Sigmoid colon (tissue), 6 donors: ENCODE measurements at regions not wholly inside any gene's neighbourhood (a gene's known extent, or its start where the extent isn't known, plus 50 kb on each side); places are given as distances from the start of the nearest gene placed in this dataset.

ENCODE experiments used
- DNase-seq: peaks from one replicate; pipeline ENCODE4 v3.0.0-alpha.2; 2019
- H3K27ac ChIP-seq, 4 donors: fragments of 200-600 bp; sonication (generic); one replicate each; pipeline ENCODE4 v1.5.1; 2016 to 2019; ENCODE audit warnings: mild to moderate bottlenecking in 1 of 4
- H3K27me3 ChIP-seq, 3 donors: fragments of 200-600 bp; sonication (generic); one replicate each; pipeline ENCODE4 v1.5.1; 2019; ENCODE audit warnings: mild to moderate bottlenecking in 1 of 3
- H3K36me3 ChIP-seq, 4 donors: fragments of 200-600 bp; sonication (generic); one replicate each; pipeline ENCODE4 v1.5.1; 2016 to 2019
- H3K4me1 ChIP-seq, 4 donors: fragments of 200-600 bp; sonication (generic); one replicate each; pipeline ENCODE4 v1.5.1; 2017 to 2019
- H3K4me3 ChIP-seq, 4 donors: fragments of 200-600 bp; sonication (generic); one replicate each; pipeline ENCODE4 v1.5.1; 2017 to 2019; ENCODE audit warnings: mild to moderate bottlenecking in 2 of 4, moderate library complexity in 1 of 4
- H3K9me3 ChIP-seq, 4 donors: fragments of 200-600 bp in 3 of 4; sonication (generic) in 3 of 4; one replicate each; pipeline versions ENCODE4 v1.5.1 to v1.6.1; 2013 to 2019
- CTCF ChIP-seq, 4 experiments: fragments of 450-650 bp in 3 of 4; fragments of 200-600 bp in 1 of 4; IDR thresholded peaks; one replicate each; pipeline ENCODE4 v1.5.1; 2016 to 2019; ENCODE audit warnings: antibody characterized with exemption in 4 of 4, mild to moderate bottlenecking in 3 of 4, moderate library complexity in 2 of 4
- EP300 ChIP-seq, 4 donors: sonication (generic); formaldehyde crosslinking; IDR thresholded peaks; one replicate each; pipeline ENCODE4 v1.6.1; 2017; ENCODE audit warnings: antibody characterized with exemption in 4 of 4
- POLR2A ChIP-seq, 2 donors: fragments of 450-650 bp; IDR thresholded peaks; one replicate each; pipeline ENCODE4 v1.6.1; 2016; ENCODE audit warnings: antibody characterized with exemption in 2 of 2, mild to moderate bottlenecking in 2 of 2, moderate library complexity in 2 of 2
- POLR2AphosphoS5 ChIP-seq, 4 donors: sonication (generic); formaldehyde crosslinking; IDR thresholded peaks; one replicate each; pipeline ENCODE4 v1.6.1; 2017; ENCODE audit warnings: antibody characterized with exemption in 4 of 4
- WGBS, 2 donors: extraction: QIAGEN DNeasy Blood & Tissue Kit; methylation state at CpG; one replicate each; pipeline ENCODE4 v1.1.7; 2013; 5-methylcytosine and 5-hydroxymethylcytosine counted together
- intact Hi-C: fragments of 100-400 bp; cut with DNase I; formaldehyde crosslinking; loops from one replicate; pipeline ENCODE4 v1.15.1; 2023
- donor health status: healthy with polysubstance abuse.
- donor health status: healthy.

- Histone ChIP-seq H3K9me3 (no peaks in the 10 kb centered on the region), H3K4me1 (peaks cover 0 to 32% (median 21%) of the 10 kb centered on the region in 4 donors), H3K36me3 (no peaks in the 10 kb centered on the region), H3K27ac (peak overlapping the region in 2 of 4 donors; percentile 12 to 41), H3K27me3 (no peaks in the 10 kb centered on the region), H3K4me3 (no peak overlapping the region)
- peak in 1 of 4 donors; percentile 54 for TF ChIP-seq POLR2AphosphoS5 (IDR thresholded peaks at IDR 0.05)
- no peak for TF ChIP-seq POLR2A (IDR thresholded peaks at IDR 0.05)
- DNase-seq, result no peak
- WGBS, 2 donors, result 62 to 74% methylated on average over 3 of the region's 3 CpGs
- intact Hi-C loops, result no loop called here
Measured at GRCh38 chr5:117463881-117464570, 889.4 kb upstream of the SEMA6A start.

GRCh38 chr5:117461966-117462365 lies 887.3 kb upstream of the SEMA6A start:
- H3K4me3 ChIP-seq, result no peak overlapping the region
- WGBS, 2 donors, result 80 to 82% methylated on average over 2 of the region's 2 CpGs
- intact Hi-C loops, result no loop called here
- no peaks in the 10 kb centered on the region for H3K27me3 ChIP-seq
- H3K36me3 ChIP-seq, result no peaks in the 10 kb centered on the region
- peaks cover 0 to 23% (median 19%) of the 10 kb centered on the region in 4 donors for H3K4me1 ChIP-seq
- H3K9me3 ChIP-seq, result no peaks in the 10 kb centered on the region
- TF ChIP-seq EP300 (IDR thresholded peaks at IDR 0.05) (no peak), POLR2AphosphoS5 (IDR thresholded peaks at IDR 0.05) (no peak), POLR2A (IDR thresholded peaks at IDR 0.05) (no peak), CTCF (IDR thresholded peaks at IDR 0.05) (no peak)
- H3K27ac ChIP-seq, result no peak overlapping the region
- no peak for DNase-seq

DNA sequence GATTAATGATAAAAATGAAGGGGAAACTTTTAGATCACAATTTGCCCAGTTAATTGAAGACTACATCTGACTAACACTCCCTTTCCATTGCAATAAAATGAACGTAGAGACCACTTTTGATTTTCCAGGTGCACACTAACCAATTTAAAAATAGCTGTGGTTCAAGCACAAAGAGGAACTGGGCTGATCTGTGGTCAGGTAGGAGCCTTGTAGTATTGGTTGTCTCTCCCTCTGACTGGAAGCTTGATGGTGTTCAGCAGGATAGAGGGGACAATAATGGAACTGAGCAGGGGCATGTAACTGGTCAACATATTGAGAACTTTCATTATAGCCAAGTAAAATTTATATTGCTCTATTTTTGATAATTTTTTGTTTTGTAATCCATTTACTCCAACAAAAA lies 886.8 kb upstream of the SEMA6A start:
- Histone ChIP-seq H3K9me3 (no peaks in the 10 kb centered on the region), H3K27me3 (no peaks in the 10 kb centered on the region), H3K27ac (no peak overlapping the region), H3K36me3 (no peaks in the 10 kb centered on the region), H3K4me1 (peaks cover 0 to 23% (median 19%) of the 10 kb centered on the region in 4 donors), H3K4me3 (no peak overlapping the region)
- TF ChIP-seq CTCF (IDR thresholded peaks at IDR 0.05) (no peak), POLR2AphosphoS5 (IDR thresholded peaks at IDR 0.05) (no peak), POLR2A (IDR thresholded peaks at IDR 0.05) (no peak), EP300 (IDR thresholded peaks at IDR 0.05) (no peak)
- 50 to 79% methylated on average over 1 of the region's 1 CpG for WGBS, 2 donors
- no peak for DNase-seq
- intact Hi-C loops, result no loop called here

DNA sequence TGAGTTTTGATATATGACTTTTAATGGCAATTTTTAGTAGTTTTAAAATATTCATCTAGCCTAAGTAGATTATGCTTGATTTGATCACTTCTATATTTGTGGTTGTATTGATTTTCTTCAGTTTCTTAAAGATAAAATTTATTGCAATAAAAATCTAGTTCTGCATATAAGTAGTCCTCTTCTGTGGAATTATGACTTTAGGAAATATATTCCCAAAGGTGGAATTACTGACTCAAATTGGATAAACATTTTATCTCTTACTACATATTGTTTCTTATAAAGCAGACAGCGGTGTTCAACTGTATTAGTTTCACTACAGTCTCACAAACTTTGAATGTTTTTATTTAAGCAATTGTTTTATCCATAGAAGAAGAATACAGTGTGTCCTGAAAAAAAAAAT lies 883.0 kb upstream of the SEMA6A start:
- no peak for DNase-seq
- no peaks in the 10 kb centered on the region for H3K27me3 ChIP-seq
- H3K27ac ChIP-seq, result no peak overlapping the region
- TF ChIP-seq POLR2AphosphoS5 (IDR thresholded peaks at IDR 0.05) (no peak), POLR2A (IDR thresholded peaks at IDR 0.05) (no peak), EP300 (IDR thresholded peaks at IDR 0.05) (no peak), CTCF (IDR thresholded peaks at IDR 0.05) (no peak)
- no peaks in the 10 kb centered on the region for H3K9me3 ChIP-seq
- no peak overlapping the region for H3K4me3 ChIP-seq
- intact Hi-C loops, result no loop called here
- 95 to 97% methylated on average over 1 of the region's 1 CpG for WGBS, 2 donors
- H3K36me3 ChIP-seq, result no peaks in the 10 kb centered on the region
- no peaks in the 10 kb centered on the region for H3K4me1 ChIP-seq

DNA sequence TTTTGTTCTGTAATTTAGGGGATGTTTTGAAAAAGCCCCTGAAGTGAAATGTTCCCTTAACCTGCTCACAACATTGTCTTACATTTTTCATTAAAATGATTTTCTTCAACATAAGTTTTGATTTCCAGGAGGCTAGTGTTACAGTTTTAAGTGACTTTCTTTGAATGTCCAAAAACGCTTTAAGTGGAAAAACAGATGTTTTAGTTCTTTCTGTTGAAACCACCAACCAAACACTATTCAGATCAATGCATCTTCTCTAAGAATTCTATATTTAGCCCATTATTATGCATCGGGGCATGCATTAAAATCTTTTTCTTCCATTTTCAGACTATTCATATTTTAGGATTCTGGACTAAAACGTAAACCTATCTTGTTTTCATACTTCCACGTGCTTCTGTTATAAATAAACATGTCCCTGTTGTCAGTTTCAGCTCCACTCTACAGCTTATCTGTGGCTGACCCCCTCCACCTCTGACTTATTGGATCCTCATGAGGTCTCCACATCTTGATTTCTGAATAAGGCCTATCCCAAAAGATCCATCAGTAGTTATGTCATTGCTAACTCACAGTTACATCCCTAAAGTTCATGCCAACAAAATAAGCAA lies 882.3 kb upstream of the SEMA6A start:
- Histone ChIP-seq H3K27ac (no peak overlapping the region), H3K27me3 (no peaks in the 10 kb centered on the region), H3K36me3 (no peaks in the 10 kb centered on the region), H3K4me1 (no peaks in the 10 kb centered on the region), H3K9me3 (no peaks in the 10 kb centered on the region), H3K4me3 (no peak overlapping the region)
- no peak for DNase-seq
- WGBS, 2 donors, result 73 to 85% methylated on average over 4 of the region's 4 CpGs
- TF ChIP-seq POLR2AphosphoS5 (IDR thresholded peaks at IDR 0.05), result no peak
- no peak for TF ChIP-seq POLR2A (IDR thresholded peaks at IDR 0.05)
- no peak for TF ChIP-seq CTCF (IDR thresholded peaks at IDR 0.05)
- TF ChIP-seq EP300 (IDR thresholded peaks at IDR 0.05), result no peak
- intact Hi-C loops, result no loop called here
